C4-2B (cell line): ENCODE measurements at regions not wholly inside any gene's neighbourhood (a gene's known extent, or its start where the extent isn't known, plus 50 kb on each side); places are given as distances from the start of the nearest gene placed in this dataset.

Experiments
- CTCF ChIP-seq: fragments of 450-650 bp; conservative IDR thresholded peaks from 2 replicates; pipeline ENCODE4 v1.5.1; 2017; ENCODE audit warnings: mild to moderate bottlenecking
- ZFX ChIP-seq: fragments of 450-650 bp; IDR thresholded peaks from 2 replicates; pipeline ENCODE4 v1.6.1; 2017

- no peak for TF ChIP-seq CTCF
- TF ChIP-seq ZFX = no peak
These were observed 125.9 kb downstream of the TPRA1 start for GRCh38 chr3:127464642-127465041.
